Fibroblast of lung (primary cell): ENCODE measurements at regions not wholly inside any gene's neighbourhood (a gene's known extent, or its start where the extent isn't known, plus 50 kb on each side); places are given as distances from the start of the nearest gene placed in this dataset.

Source experiments
- DNase-seq, 2 donors: peaks; one replicate each; pipeline versions ENCODE4 v3.0.0 to v3.0.0-alpha.2; 2010; ENCODE audit warnings: low read depth in 2 of 2
- H2AFZ ChIP-seq: 2 replicates; pipeline ENCODE4 v1.5.1; 2012; ENCODE audit warnings: low read length, control low read depth, inconsistent platforms
- H3K27ac ChIP-seq: 2 replicates; pipeline ENCODE4 v1.5.1; 2011; ENCODE audit warnings: low read length, control low read depth; ENCODE audit not compliant: insufficient read depth
- H3K27me3 ChIP-seq: 2 replicates; pipeline ENCODE4 v1.5.1; 2011; ENCODE audit warnings: mild to moderate bottlenecking, low read length; ENCODE audit not compliant: control insufficient read depth, insufficient read depth
- H3K36me3 ChIP-seq: 2 replicates; pipeline ENCODE4 v1.5.1; 2011; ENCODE audit warnings: low read length; ENCODE audit not compliant: control insufficient read depth, insufficient read depth
- H3K4me1 ChIP-seq: 2 replicates; pipeline ENCODE4 v1.5.1; 2011; ENCODE audit warnings: low read length; ENCODE audit not compliant: control insufficient read depth, insufficient read depth; ENCODE audit errors: extremely low read depth
- H3K4me2 ChIP-seq: 2 replicates; pipeline ENCODE4 v1.5.1; 2011; ENCODE audit warnings: low read length, control low read depth; ENCODE audit not compliant: insufficient read depth; ENCODE audit errors: extremely low read depth
- H3K4me3 ChIP-seq, 4 experiments: fragments of 200-600 bp in 1 of 4; sonication (generic) in 1 of 4; replicated peaks in 1 of 4; 2 replicates each; pipeline ENCODE4 v1.5.1; 2011 to 2016; ENCODE audit warnings: low read length in 4 of 4, low read depth in 3 of 4, mild to moderate bottlenecking in 3 of 4, control low read depth in 2 of 4, inconsistent platforms in 1 of 4, mixed read lengths in 1 of 4; ENCODE audit not compliant: insufficient read depth in 1 of 4; ENCODE audit errors: control extremely low read depth in 1 of 4
- H3K79me2 ChIP-seq: 2 replicates; pipeline ENCODE4 v1.5.1; 2012; ENCODE audit warnings: mild to moderate bottlenecking, low read length, inconsistent platforms; ENCODE audit not compliant: control insufficient read depth, insufficient read depth
- H3K9ac ChIP-seq: 2 replicates; pipeline ENCODE4 v1.5.1; 2011; ENCODE audit warnings: mild to moderate bottlenecking, low read length, control low read depth; ENCODE audit not compliant: insufficient read depth
- H3K9me3 ChIP-seq: 2 replicates; pipeline ENCODE4 v1.5.1; 2012; ENCODE audit warnings: low read depth, low read length; ENCODE audit not compliant: control insufficient read depth, insufficient read depth
- H4K20me1 ChIP-seq: 2 replicates; pipeline ENCODE4 v1.5.1; 2011; ENCODE audit warnings: low read length; ENCODE audit not compliant: control insufficient read depth, insufficient read depth; ENCODE audit errors: extremely low read depth
- CTCF ChIP-seq, 2 donors: IDR thresholded peaks in 1 of 2; conservative IDR thresholded peaks in 1 of 2; 1 replicate in 1 of 2; 2 replicates in 1 of 2; pipeline ENCODE4 v1.5.1; 2011 to 2012; ENCODE audit warnings: low read length in 2 of 2, control low read depth in 1 of 2, inconsistent platforms in 1 of 2, low read depth in 1 of 2, mild to moderate bottlenecking in 1 of 2
- EZH2 ChIP-seq: IDR thresholded peaks from 2 replicates; pipeline ENCODE4 v1.5.1; 2012; ENCODE audit warnings: low read length, control low read depth, mild to moderate bottlenecking; ENCODE audit errors: missing control alignments

DNA sequence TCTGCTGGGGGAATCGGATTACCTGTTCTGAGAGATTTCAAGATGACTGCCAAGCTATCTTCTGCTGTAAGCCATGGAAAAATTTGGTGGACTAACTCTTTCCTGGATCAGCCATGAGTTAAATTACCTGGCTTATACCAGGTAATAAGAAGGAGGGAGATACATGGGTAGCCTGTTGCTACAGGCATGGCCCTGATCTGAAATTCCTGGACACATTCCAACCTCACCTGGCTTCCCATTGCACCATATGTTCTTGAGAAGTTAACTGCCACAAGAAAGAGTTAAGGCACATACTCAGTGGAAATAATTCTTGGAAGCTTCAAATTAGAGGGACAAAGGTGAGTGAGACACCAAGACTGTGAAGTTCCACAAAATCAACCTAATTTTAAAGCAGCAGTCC is 371.3 kb downstream of the ACTL7B start:
- Histone ChIP-seq H3K27ac (no peak overlapping the region), H3K79me2 (no peaks in the 10 kb centered on the region), H3K4me1 (no peaks in the 10 kb centered on the region), H3K4me2 (no peak overlapping the region), H3K4me3 (no peak overlapping the region), H4K20me1 (no peaks in the 10 kb centered on the region), H2AFZ (no peak overlapping the region), H3K27me3 (no peaks in the 10 kb centered on the region), H3K9me3 (no peaks in the 10 kb centered on the region), H3K9ac (no peak overlapping the region), H3K36me3 (no peaks in the 10 kb centered on the region)
- no peak for DNase-seq
- TF ChIP-seq CTCF (conservative IDR thresholded peaks at IDR 0.05 in 1 of 2, IDR thresholded peaks at IDR 0.05 in 1 of 2; ENCODE audit: low read depth in 1 of 2, low read length in 2 of 2), result no peak
- no peak for TF ChIP-seq EZH2

- no peaks in the 10 kb centered on the region for H3K9me3 ChIP-seq
- no peaks in the 10 kb centered on the region for H3K79me2 ChIP-seq
- H2AFZ ChIP-seq, result no peak overlapping the region
- H3K4me2 ChIP-seq, result no peak overlapping the region
- no peaks in the 10 kb centered on the region for H3K27me3 ChIP-seq
- H3K27ac ChIP-seq, result no peak overlapping the region
- no peaks in the 10 kb centered on the region for H3K36me3 ChIP-seq
- TF ChIP-seq CTCF (conservative IDR thresholded peaks at IDR 0.05 in 1 of 2, IDR thresholded peaks at IDR 0.05 in 1 of 2; ENCODE audit: low read depth in 1 of 2, low read length in 2 of 2), result no peak
- no peak for TF ChIP-seq EZH2
- no peak overlapping the region for H3K9ac ChIP-seq
- no peak for DNase-seq
- peaks cover 2% of the 10 kb centered on the region for H3K4me1 ChIP-seq
- H4K20me1 ChIP-seq, result no peaks in the 10 kb centered on the region
- no peak overlapping the region for H3K4me3 ChIP-seq
These were observed 372.1 kb downstream of the ACTL7B start for GRCh38 chr9:108483676-108484075.

DNA sequence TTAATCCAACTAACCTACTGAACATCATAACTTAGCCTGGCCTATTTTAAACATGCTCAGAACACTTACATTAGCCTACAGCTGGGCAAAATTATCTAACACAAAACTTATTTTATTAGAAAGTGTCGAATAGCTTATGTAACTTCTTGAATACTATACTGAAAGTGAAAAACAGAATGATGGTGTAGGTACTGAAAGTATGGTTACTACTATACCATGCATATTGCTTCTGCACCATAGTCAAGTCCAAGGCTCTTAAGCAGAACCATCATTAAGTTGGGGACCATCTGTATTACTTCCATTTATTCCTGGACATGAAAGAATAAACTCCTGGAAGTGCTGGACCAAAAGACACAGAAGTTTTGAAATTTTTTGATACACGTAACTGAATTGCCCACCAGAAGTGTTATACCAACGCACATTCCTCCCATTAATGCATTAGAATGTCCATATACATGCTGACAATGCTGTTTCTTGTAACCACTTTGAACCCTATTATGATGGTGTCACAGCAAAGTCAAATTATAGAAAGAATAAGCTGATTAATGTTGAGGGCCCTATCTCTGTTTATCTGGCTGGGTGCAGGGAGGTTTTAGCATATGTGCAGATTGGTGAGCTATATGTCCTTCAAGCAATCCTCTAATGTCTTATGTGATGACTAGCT is 375.7 kb downstream of the ACTL7B start:
- H3K79me2 ChIP-seq, result no peaks in the 10 kb centered on the region
- peaks cover 22% of the 10 kb centered on the region for H3K4me1 ChIP-seq
- H3K36me3 ChIP-seq, result no peaks in the 10 kb centered on the region
- no peak overlapping the region for H3K4me3 ChIP-seq
- no peak overlapping the region for H3K27ac ChIP-seq
- no peaks in the 10 kb centered on the region for H4K20me1 ChIP-seq
- H2AFZ ChIP-seq, result no peak overlapping the region
- H3K9ac ChIP-seq, result no peak overlapping the region
- no peaks in the 10 kb centered on the region for H3K9me3 ChIP-seq
- DNase-seq, result no peak
- no peak overlapping the region for H3K4me2 ChIP-seq
- H3K27me3 ChIP-seq, result no peaks in the 10 kb centered on the region
- TF ChIP-seq CTCF (conservative IDR thresholded peaks at IDR 0.05 in 1 of 2, IDR thresholded peaks at IDR 0.05 in 1 of 2; ENCODE audit: low read depth in 1 of 2, low read length in 2 of 2) (no peak), EZH2 (no peak)
